ENCODE measurements at regions not wholly inside any gene's neighbourhood (a gene's known extent, or its start where the extent isn't known, plus 50 kb on each side); places are given as distances from the start of the nearest gene placed in this dataset.
"Not testable (repeated sequence)": the region's sequence is repeated elsewhere in the genome, so short reads cannot be mapped to it uniquely, and the experiment has no call there.

GRCh38 chr5:43804723-43805122 is 201.7 kb downstream of the NNT start:
- Histone ChIP-seq H3K4me1 (ENCODE audit: control insufficient read depth in 3 of 3, insufficient read depth in 2 of 3, low read depth in 1 of 3, low read length in 2 of 3) (no peaks in the 10 kb centered on the region), H3K27me3 (ENCODE audit: control insufficient read depth in 3 of 3, insufficient read depth in 3 of 3, low read length in 3 of 3) (no peaks in the 10 kb centered on the region), H3K4me3 (ENCODE audit: low read depth in 1 of 3, low read length in 3 of 3) (no peak overlapping the region), H3K9me3 (ENCODE audit: control insufficient read depth in 2 of 2, insufficient read depth in 1 of 2, low read depth in 1 of 2, low read length in 1 of 2) (no peaks in the 10 kb centered on the region), H3K27ac (ENCODE audit: low read depth in 1 of 3, low read length in 2 of 3) (no peak overlapping the region), H3K36me3 (ENCODE audit: control insufficient read depth in 3 of 3, insufficient read depth in 2 of 3, low read depth in 1 of 3, low read length in 3 of 3) (no peaks in the 10 kb centered on the region)
- FAIRE-seq (no peak), DNase-seq (no peak)

GRCh38 chr5:43804041-43804440 is 201.1 kb downstream of the NNT start:
- H3K4me1 ChIP-seq (ENCODE audit: control insufficient read depth in 3 of 3, insufficient read depth in 2 of 3, low read depth in 1 of 3, low read length in 2 of 3): no peaks in the 10 kb centered on the region
- no peak overlapping the region for H3K4me3 ChIP-seq (ENCODE audit: low read depth in 1 of 3, low read length in 3 of 3)
- no peak overlapping the region for H3K27ac ChIP-seq (ENCODE audit: low read depth in 1 of 3, low read length in 2 of 3)
- H3K36me3 ChIP-seq (ENCODE audit: control insufficient read depth in 3 of 3, insufficient read depth in 2 of 3, low read depth in 1 of 3, low read length in 3 of 3): no peaks in the 10 kb centered on the region
- no peaks in the 10 kb centered on the region for H3K27me3 ChIP-seq (ENCODE audit: control insufficient read depth in 3 of 3, insufficient read depth in 3 of 3, low read length in 3 of 3)
- DNase-seq: no peak
- 82 to 90% (median 89%) methylated on average over 3 of the region's 3 CpGs for WGBS, 3 donors
- no peaks in the 10 kb centered on the region for H3K9me3 ChIP-seq (ENCODE audit: control insufficient read depth in 2 of 2, insufficient read depth in 1 of 2, low read depth in 1 of 2, low read length in 1 of 2)
- FAIRE-seq: no peak

GRCh38 chr5:43802651-43803050 is 199.7 kb downstream of the NNT start:
- WGBS, 3 donors: 63 to 84% (median 70%) methylated on average over 3 of the region's 3 CpGs
- no peak for FAIRE-seq
- no peak overlapping the region for H3K27ac ChIP-seq (ENCODE audit: low read depth in 1 of 3, low read length in 2 of 3)

GRCh38 chr5:43802119-43802518 is 199.1 kb downstream of the NNT start:
- Histone ChIP-seq H3K27me3 (ENCODE audit: control insufficient read depth in 3 of 3, insufficient read depth in 3 of 3, low read length in 3 of 3) (no peaks in the 10 kb centered on the region), H3K4me3 (ENCODE audit: low read depth in 1 of 3, low read length in 3 of 3) (no peak overlapping the region), H3K4me1 (ENCODE audit: control insufficient read depth in 3 of 3, insufficient read depth in 2 of 3, low read depth in 1 of 3, low read length in 2 of 3) (no peaks in the 10 kb centered on the region), H3K27ac (ENCODE audit: low read depth in 1 of 3, low read length in 2 of 3) (no peak overlapping the region), H3K9me3 (ENCODE audit: control insufficient read depth in 2 of 2, insufficient read depth in 1 of 2, low read depth in 1 of 2, low read length in 1 of 2) (no peaks in the 10 kb centered on the region), H3K36me3 (ENCODE audit: control insufficient read depth in 3 of 3, insufficient read depth in 2 of 3, low read depth in 1 of 3, low read length in 3 of 3) (no peaks in the 10 kb centered on the region)
- FAIRE-seq (no peak), DNase-seq (no peak)
- WGBS, 3 donors: 53 to 77% (median 67%) methylated on average over 1 of the region's 1 CpG

More at GRCh38 chr5:43802651-43803050, 199.7 kb downstream of the NNT start:
- no peaks in the 10 kb centered on the region for H3K36me3 ChIP-seq (ENCODE audit: control insufficient read depth in 3 of 3, insufficient read depth in 2 of 3, low read depth in 1 of 3, low read length in 3 of 3)
- H3K9me3 ChIP-seq (ENCODE audit: control insufficient read depth in 2 of 2, insufficient read depth in 1 of 2, low read depth in 1 of 2, low read length in 1 of 2): no peaks in the 10 kb centered on the region
- H3K4me1 ChIP-seq (ENCODE audit: control insufficient read depth in 3 of 3, insufficient read depth in 2 of 3, low read depth in 1 of 3, low read length in 2 of 3): no peaks in the 10 kb centered on the region
- no peak for DNase-seq
- H3K4me3 ChIP-seq (ENCODE audit: low read depth in 1 of 3, low read length in 3 of 3): no peak overlapping the region
- no peaks in the 10 kb centered on the region for H3K27me3 ChIP-seq (ENCODE audit: control insufficient read depth in 3 of 3, insufficient read depth in 3 of 3, low read length in 3 of 3)

- Histone ChIP-seq H3K36me3 (ENCODE audit: control insufficient read depth in 3 of 3, insufficient read depth in 2 of 3, low read depth in 1 of 3, low read length in 3 of 3) (no peaks in the 10 kb centered on the region), H3K27ac (ENCODE audit: low read depth in 1 of 3, low read length in 2 of 3) (no peak overlapping the region), H3K27me3 (ENCODE audit: control insufficient read depth in 3 of 3, insufficient read depth in 3 of 3, low read length in 3 of 3) (no peaks in the 10 kb centered on the region), H3K4me3 (ENCODE audit: low read depth in 1 of 3, low read length in 3 of 3) (no peak overlapping the region), H3K9me3 (ENCODE audit: control insufficient read depth in 2 of 2, insufficient read depth in 1 of 2, low read depth in 1 of 2, low read length in 1 of 2) (no peaks in the 10 kb centered on the region), H3K4me1 (ENCODE audit: control insufficient read depth in 3 of 3, insufficient read depth in 2 of 3, low read depth in 1 of 3, low read length in 2 of 3) (no peaks in the 10 kb centered on the region)
- FAIRE-seq (no peak), DNase-seq (no peak)
Observed at GRCh38 chr5:43798740-43799139, 195.8 kb downstream of the NNT start.

GRCh38 chr5:43791880-43792279 is 188.9 kb downstream of the NNT start:
- DNase-seq; H3K4me3 ChIP-seq (ENCODE audit: low read depth in 1 of 3, low read length in 3 of 3); H3K27ac ChIP-seq (ENCODE audit: low read depth in 1 of 3, low read length in 2 of 3); FAIRE-seq; H3K4me1 ChIP-seq (ENCODE audit: control insufficient read depth in 3 of 3, insufficient read depth in 2 of 3, low read depth in 1 of 3, low read length in 2 of 3); H3K36me3 ChIP-seq (ENCODE audit: control insufficient read depth in 3 of 3, insufficient read depth in 2 of 3, low read depth in 1 of 3, low read length in 3 of 3); H3K27me3 ChIP-seq (ENCODE audit: control insufficient read depth in 3 of 3, insufficient read depth in 3 of 3, low read length in 3 of 3): not testable (repeated sequence)
- 86 to 94% (median 93%) methylated on average over 6 of the region's 6 CpGs for WGBS, 3 donors
- H3K9me3 ChIP-seq (ENCODE audit: control insufficient read depth in 2 of 2, insufficient read depth in 1 of 2, low read depth in 1 of 2, low read length in 1 of 2): peaks cover 0 to 21% of the 10 kb centered on the region in 2 donors

GRCh38 chr5:43785198-43785597 is 182.2 kb downstream of the NNT start:
- 65 to 71% (median 69%) methylated on average over 3 of the region's 3 CpGs for WGBS, 3 donors

GRCh38 chr5:43780586-43780985 is 177.6 kb downstream of the NNT start:
- FAIRE-seq: no peak
- WGBS, 3 donors: 62 to 81% (median 80%) methylated on average over 1 of the region's 1 CpG

More at GRCh38 chr5:43785198-43785597, 182.2 kb downstream of the NNT start:
- DNase-seq (no peak), FAIRE-seq (no peak)
- no peaks in the 10 kb centered on the region for H3K4me1 ChIP-seq (ENCODE audit: control insufficient read depth in 3 of 3, insufficient read depth in 2 of 3, low read depth in 1 of 3, low read length in 2 of 3)
- H3K36me3 ChIP-seq (ENCODE audit: control insufficient read depth in 3 of 3, insufficient read depth in 2 of 3, low read depth in 1 of 3, low read length in 3 of 3): no peaks in the 10 kb centered on the region
- peaks cover 0 to 7% of the 10 kb centered on the region in 2 donors for H3K9me3 ChIP-seq (ENCODE audit: control insufficient read depth in 2 of 2, insufficient read depth in 1 of 2, low read depth in 1 of 2, low read length in 1 of 2)
- no peak overlapping the region for H3K4me3 ChIP-seq (ENCODE audit: low read depth in 1 of 3, low read length in 3 of 3)
- H3K27me3 ChIP-seq (ENCODE audit: control insufficient read depth in 3 of 3, insufficient read depth in 3 of 3, low read length in 3 of 3): no peaks in the 10 kb centered on the region
- no peak overlapping the region for H3K27ac ChIP-seq (ENCODE audit: low read depth in 1 of 3, low read length in 2 of 3)

GRCh38 chr5:43774881-43775399 is 172.0 kb downstream of the NNT start:
- WGBS, 3 donors: 93 to 98% (median 98%) methylated on average over 1 of the region's 1 CpG
- Histone ChIP-seq H3K9me3 (ENCODE audit: control insufficient read depth in 2 of 2, insufficient read depth in 1 of 2, low read depth in 1 of 2, low read length in 1 of 2) (no peaks in the 10 kb centered on the region), H3K27me3 (ENCODE audit: control insufficient read depth in 3 of 3, insufficient read depth in 3 of 3, low read length in 3 of 3) (no peaks in the 10 kb centered on the region), H3K4me1 (ENCODE audit: control insufficient read depth in 3 of 3, insufficient read depth in 2 of 3, low read depth in 1 of 3, low read length in 2 of 3) (no peaks in the 10 kb centered on the region), H3K4me3 (ENCODE audit: low read depth in 1 of 3, low read length in 3 of 3) (no peak overlapping the region), H3K36me3 (ENCODE audit: control insufficient read depth in 3 of 3, insufficient read depth in 2 of 3, low read depth in 1 of 3, low read length in 3 of 3) (no peaks in the 10 kb centered on the region), H3K27ac (ENCODE audit: low read depth in 1 of 3, low read length in 2 of 3) (no peak overlapping the region)
- DNase-seq (no peak), FAIRE-seq (no peak)

More at GRCh38 chr5:43780586-43780985, 177.6 kb downstream of the NNT start:
- H3K27ac ChIP-seq (ENCODE audit: low read depth in 1 of 3, low read length in 2 of 3): no peak overlapping the region
- no peaks in the 10 kb centered on the region for H3K9me3 ChIP-seq (ENCODE audit: control insufficient read depth in 2 of 2, insufficient read depth in 1 of 2, low read depth in 1 of 2, low read length in 1 of 2)
- DNase-seq: no peak
- no peak overlapping the region for H3K4me3 ChIP-seq (ENCODE audit: low read depth in 1 of 3, low read length in 3 of 3)
- no peaks in the 10 kb centered on the region for H3K4me1 ChIP-seq (ENCODE audit: control insufficient read depth in 3 of 3, insufficient read depth in 2 of 3, low read depth in 1 of 3, low read length in 2 of 3)
- no peaks in the 10 kb centered on the region for H3K36me3 ChIP-seq (ENCODE audit: control insufficient read depth in 3 of 3, insufficient read depth in 2 of 3, low read depth in 1 of 3, low read length in 3 of 3)
- H3K27me3 ChIP-seq (ENCODE audit: control insufficient read depth in 3 of 3, insufficient read depth in 3 of 3, low read length in 3 of 3): no peaks in the 10 kb centered on the region

All from small intestine (tissue), 7 donors.